K562 (cell line): ENCODE measurements at regions not wholly inside any gene's neighbourhood (a gene's known extent, or its start where the extent isn't known, plus 50 kb on each side); places are given as distances from the start of the nearest gene placed in this dataset.

Experiments
- ATAC-seq: fragments of 200-7000 bp; cut with Tn5 transposase; 3 replicates; pipeline ENCODE4 v1.9.1; 2020; ENCODE audit warnings: moderate library complexity
- BruUV-seq: library from RNA; stranded (reverse); fragments of 400-500 nt; replicated peaks from 2 replicates; lab custom pipeline; 2021; lab: Mats Ljungman, UMichigan
- CTCF ChIA-PET: fragments of 300-600 bp; formaldehyde crosslinking; extraction: SDS; loops from one replicate; lab custom pipeline; 2021; ENCODE audit warnings: low intra/inter-chr PET ratio; lab: Yijun Ruan, JAX
- POLR2A ChIA-PET: fragments of 300-600, 350-650 bp; sonication (Branson Sonifier 250); formaldehyde crosslinking; extraction: SDS; loops from one replicate; lab custom pipeline; 2021; ENCODE audit warnings: antibody characterized with exemption, inconsistent platforms; lab: Yijun Ruan, JAX
- DNase-seq, 4 experiments: peaks; one replicate each; pipeline versions ENCODE4 v3.0.0 to v3.0.0-alpha.2; 2011 to 2018; ENCODE audit warnings: low spot score in 3 of 4, mixed read lengths in 3 of 4; ENCODE audit errors: extremely low read depth in 1 of 4
- FAIRE-seq: peaks from 2 replicates; lab custom pipeline; 2011; peaks lifted over from hg19 to GRCh38; lab: Jason Lieb, UNC
- H2AFZ ChIP-seq: 2 replicates; pipeline ENCODE4 v1.6.0; 2011; ENCODE audit warnings: low read depth, low read length, control low read depth, inconsistent platforms
- H3K27ac ChIP-seq: fragments of 200-600 bp; 3 replicates; pipeline ENCODE4 v1.8.0; 2011; ENCODE audit warnings: low read depth, mild to moderate bottlenecking, control low read depth, inconsistent platforms, low read length, moderate library complexity, mixed read lengths; ENCODE audit errors: extremely low read depth
- H3K27me3 ChIP-seq, 2 experiments: fragments of 300-600 bp in 1 of 2; 2 replicates in 1 of 2; 3 replicates in 1 of 2; pipeline versions ENCODE4 v1.6.0 to v1.8.0; 2011; ENCODE audit warnings: inconsistent platforms in 2 of 2, low read length in 2 of 2, mild to moderate bottlenecking in 1 of 2, mixed read lengths in 1 of 2, moderate library complexity in 1 of 2; ENCODE audit not compliant: control insufficient read depth in 2 of 2, insufficient read depth in 2 of 2
- H3K36me3 ChIP-seq: fragments of 300-600 bp; 3 replicates; pipeline ENCODE4 v1.8.0; 2011; ENCODE audit warnings: mild to moderate bottlenecking, low read length, inconsistent platforms; ENCODE audit not compliant: control insufficient read depth, insufficient read depth
- H3K4me1 ChIP-seq, 2 experiments: fragments of 200-600 bp in 1 of 2; replicated peaks in 1 of 2; 2 replicates in 1 of 2; 3 replicates in 1 of 2; pipeline versions ENCODE4 v1.5.1 to v1.8.0; 2011; ENCODE audit warnings: inconsistent platforms in 2 of 2, low read length in 2 of 2, mild to moderate bottlenecking in 1 of 2, mixed read lengths in 1 of 2, moderate library complexity in 1 of 2; ENCODE audit not compliant: control insufficient read depth in 2 of 2, insufficient read depth in 2 of 2
- H3K4me2 ChIP-seq: 2 replicates; pipeline ENCODE4 v1.6.1; 2011; ENCODE audit warnings: low read length, control low read depth, inconsistent platforms, mixed read lengths; ENCODE audit not compliant: insufficient read depth
- H3K4me3 ChIP-seq: fragments of 200-600 bp; sonication (generic), shearing (Covaris generic); 2 replicates; pipeline ENCODE4 v1.5.1; 2016; ENCODE audit warnings: control low read depth, inconsistent platforms
- H3K79me2 ChIP-seq: fragments of 200-600 bp; 3 replicates; pipeline ENCODE4 v1.8.0; 2011; ENCODE audit warnings: low read length, inconsistent platforms; ENCODE audit not compliant: control insufficient read depth, insufficient read depth
- H3K9ac ChIP-seq, 2 experiments: 2 replicates each; pipeline versions ENCODE4 v1.6.0 to v1.6.1; 2011; ENCODE audit warnings: low read depth in 2 of 2, low read length in 2 of 2, control low read depth in 1 of 2, inconsistent platforms in 1 of 2, mild to moderate bottlenecking in 1 of 2, mixed read lengths in 1 of 2; ENCODE audit not compliant: insufficient read depth in 1 of 2
- H3K9me1 ChIP-seq: one replicate; pipeline ENCODE4 v1.6.0; 2011; ENCODE audit warnings: inconsistent platforms, mild to moderate bottlenecking, low read length, moderate library complexity; ENCODE audit not compliant: control insufficient read depth, insufficient read depth
- H3K9me3 ChIP-seq: replicated peaks from 2 replicates; pipeline ENCODE4 v1.5.1; 2011; ENCODE audit warnings: low read depth, low read length, inconsistent platforms; ENCODE audit not compliant: control insufficient read depth, insufficient read depth
- H4K20me1 ChIP-seq: replicated peaks from 2 replicates; pipeline ENCODE4 v1.6.1; 2011; ENCODE audit warnings: low read length, inconsistent platforms, mixed read lengths; ENCODE audit not compliant: control insufficient read depth, insufficient read depth
- HEY1 ChIP-seq: fragments of 250-450 bp; sonication (Bioruptor Pico); IDR thresholded peaks from 2 replicates; pipeline ENCODE4 v1.5.0; 2020; ENCODE audit warnings: mild to moderate bottlenecking, moderate library complexity, borderline replicate concordance
- SNIP1 ChIP-seq: fragments of 450-650 bp; IDR thresholded peaks from 2 replicates; pipeline ENCODE4 v1.7.1; 2017; ENCODE audit warnings: low read depth, mild to moderate bottlenecking
- U2AF2 ChIP-seq: fragments of 200-400 bp; formaldehyde crosslinking; optimal IDR thresholded peaks from 2 replicates; pipeline ENCODE3; 2017; ENCODE audit warnings: low read depth, mild to moderate bottlenecking, low read length
- XRCC5 ChIP-seq: fragments of 200-400 bp; formaldehyde crosslinking; IDR thresholded peaks from 2 replicates; pipeline ENCODE4 v1.6.1; 2017; ENCODE audit warnings: low read depth, mild to moderate bottlenecking, low read length
- ZNF146 ChIP-seq: IDR thresholded peaks from one replicate; pipeline ENCODE4 v1.6.1; 2018; ENCODE audit warnings: missing compliant biosample characterization; ENCODE audit not compliant: unreplicated experiment
- ZNF24 ChIP-seq: fragments of 450-650 bp; IDR thresholded peaks from 2 replicates; pipeline ENCODE4 v1.6.1; 2016
- ZNF384 ChIP-seq: IDR thresholded peaks from 2 replicates; pipeline ENCODE4 v1.6.1; 2012; ENCODE audit warnings: low read depth, low read length, improper control_type of control experiment
- ZNF507 ChIP-seq: conservative IDR thresholded peaks from 2 replicates; pipeline ENCODE4 v1.6.1; 2017; ENCODE audit warnings: missing genetic modification characterization, missing compliant biosample characterization
- WGBS: fragments of 100-300 bp; shearing (Covaris generic); methylation state at CpG from one replicate; pipeline ENCODE4 v1.1.6; 2016; ENCODE audit warnings: low coverage, mixed read lengths; ENCODE audit not compliant: insufficient coverage; ENCODE audit errors: missing lambda C conversion rate; 5-methylcytosine and 5-hydroxymethylcytosine counted together
- in situ Hi-C: fragments of 300-500 bp; cut with MboI; formaldehyde crosslinking; loops from 4 replicates; pipeline ENCODE4 v1.15.0; 2018; ENCODE audit warnings: inconsistent platforms, mixed read lengths
- intact Hi-C: fragments of 100-400 bp; cut with micrococcal nuclease; formaldehyde crosslinking; loops from 2 replicates; pipeline ENCODE4 v1.14.2; 2022
- TF ChIP-seq, protein P1 (sequence below), 2 experiments: fragments of 450-650 bp; IDR thresholded peaks; 2 replicates each; pipeline ENCODE4 v1.6.1; 2016; ENCODE audit warnings: mild to moderate bottlenecking in 2 of 2, borderline replicate concordance in 1 of 2, low read depth in 1 of 2, moderate library complexity in 1 of 2

DNA sequence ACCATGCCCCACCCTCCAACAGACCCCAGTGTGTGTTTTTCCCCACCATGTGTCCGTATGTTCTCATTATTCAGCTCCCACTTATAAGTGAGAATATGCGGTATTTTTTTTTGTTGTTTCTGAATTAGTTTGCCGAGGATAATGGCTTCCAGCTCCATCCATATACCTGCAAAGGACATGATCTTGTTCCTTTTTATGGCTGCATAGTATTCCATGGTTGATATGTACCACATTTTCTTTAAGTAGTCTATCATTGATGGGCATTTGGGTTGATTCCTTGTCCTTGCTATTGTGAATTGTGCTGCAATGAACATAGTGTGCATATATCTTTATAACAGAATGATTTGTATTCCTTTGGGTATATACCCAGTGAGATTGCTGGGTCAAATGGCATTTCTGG is 176.9 kb downstream of the UTRN start:
- no TSS peak for BruUV-seq
- intact Hi-C loops, result no loop called here
- in situ Hi-C loops, result no loop called here
- H2AFZ ChIP-seq, result no peak overlapping the region
- WGBS, result 24% methylated on average over 3 of the region's 3 CpGs
- POLR2A ChIA-PET, result no interaction called here
- no peaks in the 10 kb centered on the region for H3K79me2 ChIP-seq
- H3K36me3 ChIP-seq, result no peaks in the 10 kb centered on the region
- no peak overlapping the region for H3K27ac ChIP-seq
- H3K4me1 ChIP-seq, result no peaks in the 10 kb centered on the region
- H3K4me3 ChIP-seq, result no peak overlapping the region
- TF ChIP-seq HEY1 (CRISPR knock-in tag), result no peak
- TF ChIP-seq ZNF146 (CRISPR knock-in tag), result peak; percentile 65
- H3K27me3 ChIP-seq, result no peaks in the 10 kb centered on the region; a peak in 1 of 5 replicates
- no peaks in the 10 kb centered on the region for H3K9me1 ChIP-seq
- no peak overlapping the region for H3K9ac ChIP-seq
- no peak overlapping the region for H3K4me2 ChIP-seq
- no peak for FAIRE-seq
- H3K9me3 ChIP-seq, result no peaks in the 10 kb centered on the region
- CTCF ChIA-PET, result no interaction called here
- DNase-seq, result no peak
- no peaks in the 10 kb centered on the region for H4K20me1 ChIP-seq
- no peak for ATAC-seq

DNA sequence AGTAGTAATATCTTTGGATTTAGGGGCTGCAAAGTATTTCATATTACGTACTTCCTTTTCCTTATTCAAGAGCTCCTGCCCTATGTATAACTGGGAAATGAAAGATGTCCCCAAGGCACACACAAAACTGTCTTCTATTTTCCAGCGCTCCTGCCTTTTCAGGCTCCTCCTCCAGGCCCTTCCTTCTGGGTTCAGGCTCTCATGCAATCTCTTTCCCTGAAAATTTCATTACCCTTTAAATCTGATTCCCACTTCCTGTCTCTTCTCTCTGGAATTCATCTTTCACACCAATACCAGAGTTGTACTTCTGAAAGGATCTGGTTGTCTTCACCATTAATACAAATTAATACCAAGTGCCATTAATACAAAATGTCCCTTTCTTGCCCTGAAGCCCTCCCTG is 181.6 kb downstream of the UTRN start:
- Histone ChIP-seq H3K27me3 (no peaks in the 10 kb centered on the region), H3K9ac (no peak overlapping the region), H3K4me2 (no peak overlapping the region), H3K9me3 (no peaks in the 10 kb centered on the region), H4K20me1 (no peaks in the 10 kb centered on the region), H3K79me2 (no peaks in the 10 kb centered on the region), H3K4me1 (peaks cover 0 to 13% of the 10 kb centered on the region in 2 experiments; a peak in 3 of 5 replicates), H2AFZ (no peak overlapping the region), H3K36me3 (no peaks in the 10 kb centered on the region), H3K9me1 (no peaks in the 10 kb centered on the region), H3K4me3 (no peak overlapping the region), H3K27ac (no peak overlapping the region)
- in situ Hi-C loops, result no loop called here
- ATAC-seq (no peak), FAIRE-seq (no peak), DNase-seq (no peak)
- intact Hi-C loops, result no loop called here
- BruUV-seq, result no TSS peak
- ChIA-PET CTCF (no interaction called here), POLR2A (no interaction called here)
- WGBS, result 21% methylated on average over 2 of the region's 2 CpGs
- TF ChIP-seq, protein P1, sequence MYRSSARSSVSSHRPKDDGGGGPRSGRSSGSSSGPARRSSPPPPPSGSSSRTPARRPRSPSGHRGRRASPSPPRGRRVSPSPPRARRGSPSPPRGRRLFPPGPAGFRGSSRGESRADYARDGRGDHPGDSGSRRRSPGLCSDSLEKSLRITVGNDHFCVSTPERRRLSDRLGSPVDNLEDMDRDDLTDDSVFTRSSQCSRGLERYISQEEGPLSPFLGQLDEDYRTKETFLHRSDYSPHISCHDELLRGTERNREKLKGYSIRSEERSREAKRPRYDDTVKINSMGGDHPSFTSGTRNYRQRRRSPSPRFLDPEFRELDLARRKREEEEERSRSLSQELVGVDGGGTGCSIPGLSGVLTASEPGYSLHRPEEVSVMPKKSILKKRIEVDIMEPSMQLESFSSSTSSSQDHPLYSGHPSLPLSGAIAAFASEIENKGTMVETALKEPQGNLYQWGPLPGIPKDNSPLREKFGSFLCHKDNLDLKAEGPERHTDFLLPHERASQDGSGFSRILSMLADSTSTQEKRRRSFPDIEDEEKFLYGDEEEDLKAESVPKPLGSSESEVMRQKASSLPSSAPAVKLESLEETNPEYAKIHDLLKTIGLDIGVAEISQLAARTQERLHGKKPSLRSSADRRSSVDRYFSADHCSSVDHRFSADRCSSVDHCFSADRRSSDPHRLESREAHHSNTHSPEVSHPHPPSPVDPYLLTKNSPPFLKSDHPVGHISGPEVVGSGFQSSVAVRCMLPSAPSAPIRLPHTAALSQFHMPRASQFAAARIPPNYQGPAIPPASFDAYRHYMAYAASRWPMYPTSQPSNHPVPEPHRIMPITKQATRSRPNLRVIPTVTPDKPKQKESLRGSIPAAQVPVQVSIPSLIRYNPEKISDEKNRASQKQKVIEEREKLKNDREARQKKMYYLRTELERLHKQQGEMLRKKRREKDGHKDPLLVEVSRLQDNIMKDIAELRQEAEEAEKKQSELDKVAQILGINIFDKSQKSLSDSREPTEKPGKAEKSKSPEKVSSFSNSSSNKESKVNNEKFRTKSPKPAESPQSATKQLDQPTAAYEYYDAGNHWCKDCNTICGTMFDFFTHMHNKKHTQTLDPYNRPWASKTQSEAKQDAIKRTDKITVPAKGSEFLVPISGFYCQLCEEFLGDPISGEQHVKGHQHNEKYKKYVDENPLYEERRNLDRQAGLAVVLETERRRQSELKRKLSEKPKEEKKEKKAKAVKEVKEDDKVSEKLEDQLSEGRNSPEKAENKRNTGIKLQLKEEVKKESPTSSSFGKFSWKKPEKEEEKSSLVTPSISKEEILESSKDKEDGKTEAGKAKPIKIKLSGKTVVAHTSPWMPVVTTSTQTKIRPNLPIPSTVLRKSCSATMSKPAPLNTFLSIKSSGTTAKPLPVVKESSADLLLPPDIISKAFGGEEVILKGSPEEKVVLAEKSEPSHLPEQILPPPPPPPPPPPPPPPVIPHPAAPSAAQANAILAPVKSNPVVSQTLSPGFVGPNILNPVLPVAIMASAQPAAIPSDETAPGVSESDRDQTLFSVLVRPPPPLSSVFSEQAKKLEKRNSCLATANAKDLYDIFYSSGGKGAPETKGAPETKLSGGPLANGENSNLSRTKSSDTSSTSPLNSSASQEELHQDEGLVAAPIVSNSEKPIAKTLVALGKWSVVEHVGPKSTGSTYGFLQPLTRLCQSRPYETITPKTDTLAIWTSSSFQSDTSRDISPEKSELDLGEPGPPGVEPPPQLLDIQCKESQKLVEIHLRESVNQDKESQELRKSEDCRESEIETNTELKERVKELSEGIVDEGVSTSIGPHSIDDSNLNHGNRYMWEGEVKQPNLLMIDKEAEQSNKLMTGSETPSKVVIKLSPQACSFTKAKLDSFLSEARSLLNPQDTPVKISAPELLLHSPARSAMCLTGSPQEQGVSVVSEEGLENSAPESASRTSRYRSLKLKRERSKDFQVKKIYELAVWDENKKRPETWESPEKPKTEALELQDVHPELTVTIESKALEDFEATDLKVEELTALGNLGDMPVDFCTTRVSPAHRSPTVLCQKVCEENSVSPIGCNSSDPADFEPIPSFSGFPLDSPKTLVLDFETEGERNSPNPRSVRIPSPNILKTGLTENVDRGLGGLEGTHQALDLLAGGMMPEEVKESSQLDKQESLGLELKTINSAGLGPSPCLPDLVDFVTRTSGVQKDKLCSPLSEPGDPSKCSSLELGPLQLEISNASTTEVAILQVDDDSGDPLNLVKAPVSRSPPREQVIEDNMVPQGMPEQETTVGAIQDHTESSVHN (IDR thresholded peaks at IDR 0.05; ENCODE audit: borderline replicate concordance in 1 of 2, low read depth in 1 of 2), result no peak
- TF ChIP-seq U2AF2 (no peak), SNIP1 (no peak), ZNF507 (no peak), ZNF384 (no peak), XRCC5 (no peak), ZNF24 (no peak)
